ENCODE measurements at regions not wholly inside any gene's neighbourhood (a gene's known extent, or its start where the extent isn't known, plus 50 kb on each side); places are given as distances from the start of the nearest gene placed in this dataset.

- no peak for TF ChIP-seq POLR2AphosphoS5 (IDR thresholded peaks at IDR 0.05)
- no peak for TF ChIP-seq POLR2A (IDR thresholded peaks at IDR 0.05)
- TF ChIP-seq, protein P1, sequence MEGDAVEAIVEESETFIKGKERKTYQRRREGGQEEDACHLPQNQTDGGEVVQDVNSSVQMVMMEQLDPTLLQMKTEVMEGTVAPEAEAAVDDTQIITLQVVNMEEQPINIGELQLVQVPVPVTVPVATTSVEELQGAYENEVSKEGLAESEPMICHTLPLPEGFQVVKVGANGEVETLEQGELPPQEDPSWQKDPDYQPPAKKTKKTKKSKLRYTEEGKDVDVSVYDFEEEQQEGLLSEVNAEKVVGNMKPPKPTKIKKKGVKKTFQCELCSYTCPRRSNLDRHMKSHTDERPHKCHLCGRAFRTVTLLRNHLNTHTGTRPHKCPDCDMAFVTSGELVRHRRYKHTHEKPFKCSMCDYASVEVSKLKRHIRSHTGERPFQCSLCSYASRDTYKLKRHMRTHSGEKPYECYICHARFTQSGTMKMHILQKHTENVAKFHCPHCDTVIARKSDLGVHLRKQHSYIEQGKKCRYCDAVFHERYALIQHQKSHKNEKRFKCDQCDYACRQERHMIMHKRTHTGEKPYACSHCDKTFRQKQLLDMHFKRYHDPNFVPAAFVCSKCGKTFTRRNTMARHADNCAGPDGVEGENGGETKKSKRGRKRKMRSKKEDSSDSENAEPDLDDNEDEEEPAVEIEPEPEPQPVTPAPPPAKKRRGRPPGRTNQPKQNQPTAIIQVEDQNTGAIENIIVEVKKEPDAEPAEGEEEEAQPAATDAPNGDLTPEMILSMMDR (IDR thresholded peaks at IDR 0.05 in 8 of 11, conservative IDR thresholded peaks at IDR 0.05 in 3 of 11): no peak
Observed at GRCh38 chr1:184214128-184214527, 162.6 kb downstream of the TSEN15 start.

All from spleen (tissue), 7 donors.